Skin epidermis (tissue), 12 donors: ENCODE measurements at regions not wholly inside any gene's neighbourhood (a gene's known extent, or its start where the extent isn't known, plus 50 kb on each side); places are given as distances from the start of the nearest gene placed in this dataset.

ENCODE experiments used
- H3K27ac ChIP-seq, 21 experiments: fragments of 200-600 bp; sonication (generic) in 11 of 21; one replicate each; pipeline ENCODE4 v1.5.0; 2020; ENCODE audit warnings: mild to moderate bottlenecking in 3 of 21, inconsistent platforms in 2 of 21, moderate library complexity in 2 of 21
- H3K4me3 ChIP-seq, 7 experiments: fragments of 200-600 bp; sonication (generic) in 2 of 7; one replicate each; pipeline ENCODE4 v1.5.0; 2020; ENCODE audit warnings: inconsistent platforms in 2 of 7, mild to moderate bottlenecking in 2 of 7, moderate library complexity in 1 of 7

- peak overlapping the region; percentile 8 to 35 (median 21) for H3K4me3 ChIP-seq
- H3K27ac ChIP-seq = no peak overlapping the region
These were observed 157.6 kb downstream of the HERPUD2 start for GRCh38 chr7:35537067-35538023.

DNA sequence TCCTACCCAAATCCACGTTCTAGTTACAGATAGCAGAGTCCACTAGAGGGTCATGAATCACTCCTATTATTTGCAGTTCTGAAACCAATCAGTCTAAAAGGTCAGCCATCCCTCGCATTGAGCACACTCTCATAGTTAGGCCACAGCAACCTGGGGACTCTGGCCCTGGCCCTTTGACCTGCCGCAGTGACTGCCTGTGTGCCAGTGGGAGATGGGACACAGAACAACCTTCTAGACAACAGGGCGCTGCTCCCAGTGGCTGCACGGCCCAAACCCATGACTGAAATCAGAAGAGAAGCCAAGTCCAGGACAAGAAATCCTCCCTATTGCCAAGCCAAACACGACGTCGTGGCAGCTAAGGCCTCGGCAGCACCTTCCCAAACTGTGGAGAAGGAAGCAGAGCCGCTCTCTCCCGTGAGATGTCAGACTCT, 158.5 kb downstream of the HERPUD2 start:
- H3K27ac ChIP-seq = no peak overlapping the region
- no peak overlapping the region for H3K4me3 ChIP-seq

DNA sequence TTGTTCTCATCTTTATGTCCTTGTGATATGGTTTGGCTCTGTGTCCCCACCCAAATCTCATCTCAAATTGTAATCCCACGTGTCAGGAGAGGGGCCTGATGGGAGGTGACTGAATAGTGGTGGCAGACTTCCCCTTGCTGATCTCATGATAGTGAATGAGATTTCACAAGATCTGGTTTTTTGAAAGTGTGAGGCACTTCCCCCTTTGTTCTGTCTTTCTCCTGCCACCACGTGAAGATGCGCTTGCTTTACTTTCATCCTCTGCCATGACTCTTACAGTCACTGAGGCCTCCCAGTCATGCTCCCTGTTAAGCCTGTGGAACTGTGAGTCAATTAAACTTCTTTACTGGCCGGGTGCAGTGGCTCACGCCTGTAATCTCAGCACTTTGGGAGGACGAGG, 161.0 kb downstream of the HERPUD2 start:
- H3K27ac ChIP-seq = no peak overlapping the region
- H3K4me3 ChIP-seq = no peak overlapping the region

- Histone ChIP-seq H3K4me3 (no peak overlapping the region), H3K27ac (no peak overlapping the region)
These were observed 164.5 kb downstream of the HERPUD2 start for GRCh38 chr7:35530124-35531109.

GRCh38 chr7:35529713-35530112, 165.2 kb downstream of the HERPUD2 start:
- H3K4me3 ChIP-seq = no peak overlapping the region
- no peak overlapping the region for H3K27ac ChIP-seq

DNA sequence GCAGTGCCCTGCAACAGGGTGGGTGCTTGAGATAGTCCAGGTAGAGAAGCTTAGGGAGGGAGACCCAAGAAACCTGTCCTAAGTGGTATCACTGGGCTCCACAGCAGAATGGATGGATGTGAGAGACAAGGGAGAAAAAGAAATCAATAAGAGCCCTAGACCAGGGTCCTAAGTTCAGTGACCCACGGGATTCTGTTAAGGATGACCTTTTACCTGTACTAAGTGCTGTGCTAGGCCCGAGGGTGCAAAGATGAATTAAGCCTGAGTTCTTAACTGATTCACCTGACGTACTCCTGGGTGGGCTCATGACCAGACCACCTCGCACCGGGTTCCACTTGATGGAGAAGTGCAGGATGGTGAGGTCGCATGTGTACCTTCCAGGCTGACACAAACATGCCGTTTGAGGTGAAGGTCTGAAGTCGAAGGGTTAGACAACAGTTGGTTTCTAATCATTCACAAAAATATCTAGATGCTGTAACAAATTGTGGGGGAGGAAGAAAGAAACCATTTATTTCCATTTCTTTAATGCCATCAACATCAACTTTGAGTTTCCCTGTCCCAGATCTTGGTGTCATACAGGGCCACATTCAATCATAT, 166.5 kb downstream of the HERPUD2 start:
- Histone ChIP-seq H3K27ac (no peak overlapping the region), H3K4me3 (no peak overlapping the region)

DNA sequence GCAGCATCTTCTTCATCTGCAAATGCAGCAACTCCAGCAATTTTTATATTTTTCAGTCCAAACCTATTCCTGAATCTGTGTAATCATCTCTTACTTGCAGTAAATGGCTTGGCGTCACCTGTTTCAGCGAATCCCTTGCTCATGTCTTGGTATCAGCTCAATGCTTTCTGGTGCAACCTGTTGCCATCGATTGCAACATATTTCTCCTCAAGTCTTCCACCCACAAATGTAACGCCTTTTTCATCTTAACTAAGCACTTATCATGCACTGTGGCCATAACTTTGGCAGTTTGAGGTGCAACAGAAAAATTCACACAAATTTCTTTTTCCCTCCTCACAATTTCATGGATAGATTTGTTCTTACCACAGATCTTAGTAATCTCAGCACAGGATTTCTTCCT, 168.3 kb downstream of the HERPUD2 start:
- Histone ChIP-seq H3K4me3 (no peak overlapping the region), H3K27ac (no peak overlapping the region)

GRCh38 chr7:35524112-35524804, 170.7 kb downstream of the HERPUD2 start:
- no peak overlapping the region for H3K27ac ChIP-seq
- H3K4me3 ChIP-seq = no peak overlapping the region

- H3K4me3 ChIP-seq = no peak overlapping the region
- H3K27ac ChIP-seq = no peak overlapping the region
These were observed 171.6 kb downstream of the HERPUD2 start for GRCh38 chr7:35523292-35523691.

GRCh38 chr7:35522697-35523096, 172.2 kb downstream of the HERPUD2 start:
- H3K27ac ChIP-seq = no peak overlapping the region

DNA sequence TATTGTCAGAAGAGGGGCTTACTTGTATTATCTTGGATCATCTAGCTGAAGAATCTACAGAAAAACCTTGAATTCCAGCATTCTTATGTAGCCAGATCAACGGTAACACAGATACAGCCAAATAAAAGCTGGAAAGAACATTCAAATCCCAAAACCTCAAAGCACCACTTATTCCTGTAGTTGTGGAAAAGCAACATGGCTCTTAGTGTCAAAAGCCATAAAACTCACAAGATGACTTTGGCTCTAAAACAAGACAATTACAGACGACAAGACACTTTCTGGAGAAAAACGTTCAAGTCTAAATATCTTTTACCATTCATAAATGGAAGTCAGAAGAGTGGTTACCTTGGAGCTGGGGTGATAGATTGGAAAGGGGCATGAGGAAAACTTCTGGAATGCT, 173.0 kb downstream of the HERPUD2 start:
- H3K27ac ChIP-seq = no peak overlapping the region

More at GRCh38 chr7:35522697-35523096, 172.2 kb downstream of the HERPUD2 start:
- H3K4me3 ChIP-seq = no peak overlapping the region

DNA sequence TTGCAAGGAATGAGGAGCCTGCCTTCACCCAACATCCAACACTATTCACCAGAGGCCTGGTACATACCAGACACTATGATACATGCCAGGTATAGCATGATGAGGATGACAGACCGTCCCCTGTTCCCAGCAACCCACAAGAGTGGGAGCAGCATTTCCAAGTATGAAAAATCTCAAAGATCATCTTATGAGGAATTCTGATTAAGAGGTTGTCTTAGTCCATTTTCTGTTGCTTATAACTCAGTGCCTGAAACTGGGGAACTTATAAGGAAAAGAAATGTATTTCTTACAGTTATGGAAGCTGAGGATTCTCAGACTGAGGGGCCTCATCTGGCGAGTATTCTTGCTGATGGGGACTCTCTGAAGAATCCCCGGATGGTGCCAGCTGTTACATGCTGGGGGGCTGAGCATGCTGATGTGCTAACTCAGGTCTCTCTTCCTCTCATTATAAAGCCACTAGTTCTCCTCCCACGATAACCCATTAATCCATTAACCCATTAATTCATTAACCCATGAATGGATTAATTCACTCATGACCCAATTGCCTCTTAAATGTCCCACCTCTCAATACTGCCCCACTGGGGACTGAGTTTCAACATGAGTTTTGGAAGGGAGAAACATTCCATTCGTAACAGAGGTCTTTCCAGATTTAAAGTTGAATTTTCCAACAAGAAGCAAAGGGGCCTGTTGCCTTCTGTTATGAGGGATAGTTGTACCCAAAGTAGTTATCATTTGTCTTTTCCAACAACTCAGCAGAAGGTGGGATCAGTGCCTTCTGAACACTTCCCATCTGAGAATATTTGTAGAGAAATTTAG, 173.9 kb downstream of the HERPUD2 start:
- Histone ChIP-seq H3K27ac (no peak overlapping the region), H3K4me3 (no peak overlapping the region)

More for the DNA sequence above, 173.0 kb downstream of the HERPUD2 start:
- H3K4me3 ChIP-seq = no peak overlapping the region

DNA sequence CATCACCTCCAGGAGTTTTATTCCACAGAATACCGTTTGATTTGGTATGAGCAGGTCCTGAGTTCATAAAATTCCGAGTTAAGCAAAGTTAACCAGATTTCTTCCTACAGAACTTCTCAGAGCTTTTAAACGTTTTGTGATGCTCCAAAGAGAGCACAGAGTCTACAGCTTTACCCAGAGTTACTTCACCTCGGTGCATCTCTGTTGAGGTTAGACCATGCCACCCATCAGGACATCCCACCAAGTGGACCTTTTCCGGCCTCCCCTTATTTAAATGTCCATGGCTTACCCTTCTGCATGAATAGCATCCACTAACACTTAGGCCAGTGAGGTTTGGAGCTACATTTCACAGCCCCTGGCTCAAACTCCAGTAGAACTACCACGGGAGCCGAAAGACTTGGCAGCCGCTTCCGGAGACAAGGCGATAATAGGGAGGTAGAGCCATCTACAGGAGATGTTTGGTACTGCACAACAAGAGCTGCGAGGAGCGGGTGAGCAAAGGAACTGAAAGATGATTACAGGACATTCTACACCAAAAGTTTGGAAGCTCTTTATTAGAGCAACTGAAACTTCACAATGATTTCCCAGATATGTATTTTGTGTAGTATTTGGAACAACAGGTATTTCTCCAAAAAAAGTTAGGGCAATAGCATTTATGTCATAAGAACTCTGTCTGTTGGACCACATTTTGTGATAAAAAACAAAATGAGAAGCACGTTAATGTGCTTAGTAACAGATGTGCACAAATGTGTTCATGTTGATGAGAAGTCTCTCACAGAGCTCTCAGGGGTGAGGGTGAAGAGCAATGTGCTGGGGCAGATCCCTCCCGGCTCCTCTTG, 174.7 kb downstream of the HERPUD2 start:
- Histone ChIP-seq H3K27ac (no peak overlapping the region), H3K4me3 (no peak overlapping the region)

DNA sequence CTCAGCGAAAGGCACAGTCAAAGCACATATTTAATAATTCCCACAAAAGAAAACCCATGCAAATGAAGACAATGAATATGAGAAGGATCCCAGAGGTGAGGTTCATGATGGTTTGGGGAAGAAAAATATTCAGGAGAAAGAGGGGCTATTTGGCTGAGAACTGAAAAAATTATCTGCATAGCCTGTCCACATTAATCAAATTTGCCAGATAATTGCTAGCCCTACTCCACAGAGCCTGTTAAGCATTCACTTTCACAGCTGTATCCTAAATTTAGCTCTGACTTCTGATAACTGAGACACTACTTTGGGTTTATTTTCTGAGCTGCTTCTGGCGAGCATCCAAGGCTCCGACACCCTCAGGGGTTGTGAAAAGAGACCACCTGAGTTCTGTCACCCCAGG, 176.2 kb downstream of the HERPUD2 start:
- Histone ChIP-seq H3K27ac (no peak overlapping the region), H3K4me3 (no peak overlapping the region)

- Histone ChIP-seq H3K4me3 (no peak overlapping the region), H3K27ac (no peak overlapping the region)
These were observed 178.4 kb downstream of the HERPUD2 start for GRCh38 chr7:35516498-35516897.

- H3K4me3 ChIP-seq = no peak overlapping the region
- no peak overlapping the region for H3K27ac ChIP-seq
These were observed 181.1 kb downstream of the HERPUD2 start for GRCh38 chr7:35513828-35514227.

GRCh38 chr7:35513195-35513594, 181.7 kb downstream of the HERPUD2 start:
- Histone ChIP-seq H3K4me3 (no peak overlapping the region), H3K27ac (no peak overlapping the region)

DNA sequence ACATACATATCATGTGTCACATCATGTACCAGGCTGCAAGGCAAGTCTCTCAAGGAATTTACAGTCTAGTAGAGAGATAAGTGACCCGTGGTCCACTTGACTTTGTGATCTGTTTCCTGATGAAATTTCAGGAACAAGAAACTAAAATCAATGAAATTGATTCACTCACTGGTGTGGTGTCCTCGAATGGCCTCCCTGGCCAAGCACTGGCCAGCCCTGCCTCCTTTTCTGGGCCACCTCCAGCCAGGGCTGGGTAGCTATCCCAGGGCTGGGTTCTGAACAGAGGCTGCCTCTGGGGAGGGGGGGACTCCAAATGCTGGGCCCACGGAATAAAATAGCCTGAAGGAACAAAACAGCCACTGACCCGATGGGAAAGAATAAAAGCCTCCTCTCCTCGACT, 182.2 kb downstream of the HERPUD2 start:
- Histone ChIP-seq H3K4me3 (no peak overlapping the region), H3K27ac (no peak overlapping the region)
